WTC11 (cell line): ENCODE measurements at regions not wholly inside any gene's neighbourhood (a gene's known extent, or its start where the extent isn't known, plus 50 kb on each side); places are given as distances from the start of the nearest gene placed in this dataset.

ENCODE experiments used
- TEAD1 ChIP-seq: sonication (generic); formaldehyde crosslinking; IDR thresholded peaks from 2 replicates; pipeline ENCODE4 v1.8.0; 2022; ENCODE audit warnings: mild to moderate bottlenecking, missing genetic modification reagents
- ZNF121 ChIP-seq: sonication (generic); formaldehyde crosslinking; IDR thresholded peaks from 2 replicates; pipeline ENCODE4 v1.8.0; 2023; ENCODE audit warnings: missing genetic modification reagents
- ZNF138 ChIP-seq: sonication (generic); formaldehyde crosslinking; conservative IDR thresholded peaks from 2 replicates; pipeline ENCODE4 v1.8.1; 2022; ENCODE audit warnings: mild to moderate bottlenecking, moderate library complexity, missing genetic modification reagents
- TF ChIP-seq, protein P1 (sequence below): sonication (generic); formaldehyde crosslinking; IDR thresholded peaks from 2 replicates; pipeline ENCODE4 v1.8.0; 2022; ENCODE audit warnings: mild to moderate bottlenecking, missing genetic modification reagents
- TF ChIP-seq, protein P2 (sequence below): sonication (generic); formaldehyde crosslinking; IDR thresholded peaks from 2 replicates; pipeline ENCODE4 v1.8.0; 2023; ENCODE audit warnings: missing genetic modification reagents
- TF ChIP-seq, protein P3 (sequence below): fragments of 200-600 bp; IDR thresholded peaks from 2 replicates; pipeline ENCODE4 v1.8.0; 2022; ENCODE audit warnings: antibody characterized with exemption
- TF ChIP-seq, protein P4 (sequence below): sonication (generic); formaldehyde crosslinking; IDR thresholded peaks from 2 replicates; pipeline ENCODE4 v1.8.1; 2023; ENCODE audit warnings: mild to moderate bottlenecking, missing genetic modification reagents, moderate library complexity

DNA sequence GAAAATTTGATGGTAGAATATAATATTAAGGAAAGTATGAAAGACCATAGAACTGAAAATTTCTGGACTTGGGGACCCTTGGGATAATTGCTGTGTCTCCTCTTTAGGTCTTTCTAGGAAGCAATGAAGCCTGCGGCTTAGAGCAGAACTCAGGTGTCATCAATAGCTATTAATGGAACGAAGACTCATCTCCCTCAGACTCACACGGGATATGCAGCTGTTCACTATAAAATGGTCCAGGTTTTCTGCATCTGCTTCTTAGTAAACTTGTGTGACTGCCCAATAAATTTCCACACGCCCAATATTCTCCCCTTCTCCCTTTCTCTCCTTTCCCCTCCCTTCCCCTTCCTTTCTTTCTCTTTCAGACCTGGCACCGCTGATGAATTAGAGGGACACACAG lies 392.5 kb downstream of the HLX start:
- TF ChIP-seq, protein P1, sequence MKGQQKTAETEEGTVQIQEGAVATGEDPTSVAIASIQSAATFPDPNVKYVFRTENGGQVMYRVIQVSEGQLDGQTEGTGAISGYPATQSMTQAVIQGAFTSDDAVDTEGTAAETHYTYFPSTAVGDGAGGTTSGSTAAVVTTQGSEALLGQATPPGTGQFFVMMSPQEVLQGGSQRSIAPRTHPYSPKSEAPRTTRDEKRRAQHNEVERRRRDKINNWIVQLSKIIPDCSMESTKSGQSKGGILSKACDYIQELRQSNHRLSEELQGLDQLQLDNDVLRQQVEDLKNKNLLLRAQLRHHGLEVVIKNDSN (CRISPR knock-in tag) = no peak
- TF ChIP-seq ZNF121 (CRISPR knock-in tag) (no peak), ZNF138 (CRISPR knock-in tag) (no peak), TEAD1 (CRISPR knock-in tag) (no peak)
- TF ChIP-seq, protein P2, sequence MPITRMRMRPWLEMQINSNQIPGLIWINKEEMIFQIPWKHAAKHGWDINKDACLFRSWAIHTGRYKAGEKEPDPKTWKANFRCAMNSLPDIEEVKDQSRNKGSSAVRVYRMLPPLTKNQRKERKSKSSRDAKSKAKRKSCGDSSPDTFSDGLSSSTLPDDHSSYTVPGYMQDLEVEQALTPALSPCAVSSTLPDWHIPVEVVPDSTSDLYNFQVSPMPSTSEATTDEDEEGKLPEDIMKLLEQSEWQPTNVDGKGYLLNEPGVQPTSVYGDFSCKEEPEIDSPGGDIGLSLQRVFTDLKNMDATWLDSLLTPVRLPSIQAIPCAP (CRISPR knock-in tag) = no peak
- TF ChIP-seq, protein P3, sequence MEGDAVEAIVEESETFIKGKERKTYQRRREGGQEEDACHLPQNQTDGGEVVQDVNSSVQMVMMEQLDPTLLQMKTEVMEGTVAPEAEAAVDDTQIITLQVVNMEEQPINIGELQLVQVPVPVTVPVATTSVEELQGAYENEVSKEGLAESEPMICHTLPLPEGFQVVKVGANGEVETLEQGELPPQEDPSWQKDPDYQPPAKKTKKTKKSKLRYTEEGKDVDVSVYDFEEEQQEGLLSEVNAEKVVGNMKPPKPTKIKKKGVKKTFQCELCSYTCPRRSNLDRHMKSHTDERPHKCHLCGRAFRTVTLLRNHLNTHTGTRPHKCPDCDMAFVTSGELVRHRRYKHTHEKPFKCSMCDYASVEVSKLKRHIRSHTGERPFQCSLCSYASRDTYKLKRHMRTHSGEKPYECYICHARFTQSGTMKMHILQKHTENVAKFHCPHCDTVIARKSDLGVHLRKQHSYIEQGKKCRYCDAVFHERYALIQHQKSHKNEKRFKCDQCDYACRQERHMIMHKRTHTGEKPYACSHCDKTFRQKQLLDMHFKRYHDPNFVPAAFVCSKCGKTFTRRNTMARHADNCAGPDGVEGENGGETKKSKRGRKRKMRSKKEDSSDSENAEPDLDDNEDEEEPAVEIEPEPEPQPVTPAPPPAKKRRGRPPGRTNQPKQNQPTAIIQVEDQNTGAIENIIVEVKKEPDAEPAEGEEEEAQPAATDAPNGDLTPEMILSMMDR = no peak
- TF ChIP-seq, protein P4, sequence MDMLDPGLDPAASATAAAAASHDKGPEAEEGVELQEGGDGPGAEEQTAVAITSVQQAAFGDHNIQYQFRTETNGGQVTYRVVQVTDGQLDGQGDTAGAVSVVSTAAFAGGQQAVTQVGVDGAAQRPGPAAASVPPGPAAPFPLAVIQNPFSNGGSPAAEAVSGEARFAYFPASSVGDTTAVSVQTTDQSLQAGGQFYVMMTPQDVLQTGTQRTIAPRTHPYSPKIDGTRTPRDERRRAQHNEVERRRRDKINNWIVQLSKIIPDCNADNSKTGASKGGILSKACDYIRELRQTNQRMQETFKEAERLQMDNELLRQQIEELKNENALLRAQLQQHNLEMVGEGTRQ = no peak
